Astrocyte (in vitro differentiated cells and primary cell): ENCODE measurements at regions not wholly inside any gene's neighbourhood (a gene's known extent, or its start where the extent isn't known, plus 50 kb on each side); places are given as distances from the start of the nearest gene placed in this dataset.

Experiments
- EZH2 ChIP-seq: IDR thresholded peaks from 2 replicates; pipeline ENCODE4 v1.6.1; 2012; ENCODE audit warnings: mild to moderate bottlenecking, low read length, inconsistent platforms; ENCODE audit not compliant: insufficient read depth
- TF ChIP-seq, protein P1 (sequence below): IDR thresholded peaks from 2 replicates; pipeline ENCODE4 v1.5.1; 2011; ENCODE audit warnings: low read depth, mild to moderate bottlenecking, inconsistent platforms, low read length, moderate library complexity; ENCODE audit not compliant: insufficient read depth

DNA sequence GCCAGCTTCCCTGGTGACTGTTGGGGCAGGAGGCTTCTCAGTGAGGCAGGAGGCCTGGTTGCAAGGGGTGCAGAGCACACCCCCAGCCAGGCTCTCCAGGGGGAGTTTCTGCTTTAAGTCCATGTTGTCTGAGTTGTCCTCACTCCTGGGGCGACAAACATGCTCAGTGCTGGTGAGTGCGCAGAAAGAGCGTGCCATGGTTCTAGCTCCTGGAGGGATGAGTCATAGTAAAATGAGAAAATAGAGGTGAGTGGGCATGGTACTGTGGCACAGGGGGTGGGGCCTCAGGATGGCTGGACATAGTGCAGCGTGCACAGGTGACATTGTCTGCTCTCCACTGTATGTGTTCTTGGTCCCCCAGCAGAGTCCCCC lies 457.2 kb upstream of the HS6ST1 start:
- TF ChIP-seq, protein P1, sequence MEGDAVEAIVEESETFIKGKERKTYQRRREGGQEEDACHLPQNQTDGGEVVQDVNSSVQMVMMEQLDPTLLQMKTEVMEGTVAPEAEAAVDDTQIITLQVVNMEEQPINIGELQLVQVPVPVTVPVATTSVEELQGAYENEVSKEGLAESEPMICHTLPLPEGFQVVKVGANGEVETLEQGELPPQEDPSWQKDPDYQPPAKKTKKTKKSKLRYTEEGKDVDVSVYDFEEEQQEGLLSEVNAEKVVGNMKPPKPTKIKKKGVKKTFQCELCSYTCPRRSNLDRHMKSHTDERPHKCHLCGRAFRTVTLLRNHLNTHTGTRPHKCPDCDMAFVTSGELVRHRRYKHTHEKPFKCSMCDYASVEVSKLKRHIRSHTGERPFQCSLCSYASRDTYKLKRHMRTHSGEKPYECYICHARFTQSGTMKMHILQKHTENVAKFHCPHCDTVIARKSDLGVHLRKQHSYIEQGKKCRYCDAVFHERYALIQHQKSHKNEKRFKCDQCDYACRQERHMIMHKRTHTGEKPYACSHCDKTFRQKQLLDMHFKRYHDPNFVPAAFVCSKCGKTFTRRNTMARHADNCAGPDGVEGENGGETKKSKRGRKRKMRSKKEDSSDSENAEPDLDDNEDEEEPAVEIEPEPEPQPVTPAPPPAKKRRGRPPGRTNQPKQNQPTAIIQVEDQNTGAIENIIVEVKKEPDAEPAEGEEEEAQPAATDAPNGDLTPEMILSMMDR: no peak
- no peak for TF ChIP-seq EZH2
